H1 (cell line): ENCODE measurements at regions not wholly inside any gene's neighbourhood (a gene's known extent, or its start where the extent isn't known, plus 50 kb on each side); places are given as distances from the start of the nearest gene placed in this dataset.

ENCODE experiments used
- CTCF ChIA-PET: fragments of 300-600 bp; sonication (Branson Sonifier 250); formaldehyde crosslinking; loops from one replicate; lab custom pipeline; 2021; ENCODE audit not compliant: partially characterized antibody; lab: Charles Lee
- POLR2A ChIA-PET: fragments of 300-600 bp; sonication (Branson Sonifier 250); formaldehyde crosslinking; loops from one replicate; lab custom pipeline; 2021; ENCODE audit warnings: inconsistent platforms; ENCODE audit not compliant: partially characterized antibody; lab: Charles Lee
- DNase-seq, 2 experiments: peaks; one replicate each; pipeline versions ENCODE4 v3.0.0 to v3.0.0-alpha.2; 2010 to 2022; ENCODE audit warnings: low spot score in 2 of 2, low read depth in 1 of 2, mixed read lengths in 1 of 2
- FAIRE-seq: peaks from 2 replicates; lab custom pipeline; 2011; peaks lifted over from hg19 to GRCh38; lab: Jason Lieb, UNC
- H2AFZ ChIP-seq: 2 replicates; pipeline ENCODE4 v1.8.1; 2012; ENCODE audit warnings: low read length, inconsistent platforms
- H2AK5ac ChIP-seq: 2 replicates; pipeline ENCODE4 v1.6.1; 2013; ENCODE audit warnings: low read depth, low read length
- H2BK120ac ChIP-seq: replicated peaks from 2 replicates; pipeline ENCODE3; 2013; ENCODE audit warnings: low read depth, low read length, inconsistent platforms
- H2BK12ac ChIP-seq: 2 replicates; pipeline ENCODE4 v1.6.1; 2013; ENCODE audit warnings: low read depth, low read length
- H2BK15ac ChIP-seq: 2 replicates; pipeline ENCODE4 v1.6.1; 2013; ENCODE audit warnings: low read length
- H2BK20ac ChIP-seq: 2 replicates; pipeline ENCODE4 v1.6.1; 2013; ENCODE audit warnings: low read length
- H2BK5ac ChIP-seq: 2 replicates; pipeline ENCODE4 v1.6.1; 2013; ENCODE audit warnings: low read depth, low read length
- H3K14ac ChIP-seq: 2 replicates; pipeline ENCODE4 v1.6.1; 2013; ENCODE audit warnings: inconsistent platforms; ENCODE audit not compliant: insufficient read length
- H3K18ac ChIP-seq: 2 replicates; pipeline ENCODE4 v1.6.1; 2013; ENCODE audit warnings: low read length; ENCODE audit errors: extremely low read depth
- H3K23ac ChIP-seq: 2 replicates; pipeline ENCODE4 v1.6.1; 2013; ENCODE audit warnings: inconsistent platforms; ENCODE audit not compliant: insufficient read length
- H3K23me2 ChIP-seq: 2 replicates; pipeline ENCODE4 v1.6.1; 2013; ENCODE audit warnings: low read depth, low read length
- H3K27ac ChIP-seq: 2 replicates; pipeline ENCODE4 v1.6.1; 2011; ENCODE audit warnings: low read depth, low read length, inconsistent platforms
- H3K27me3 ChIP-seq, 4 experiments: replicated peaks in 1 of 4; 1 replicate in 1 of 4; 2 replicates in 3 of 4; pipeline versions ENCODE4 v1.6.1 to v1.8.1; 2011 to 2013; ENCODE audit warnings: low read length in 3 of 4, mild to moderate bottlenecking in 3 of 4, inconsistent platforms in 2 of 4, mixed read lengths in 2 of 4, moderate library complexity in 1 of 4; ENCODE audit not compliant: control insufficient read depth in 3 of 4, insufficient read depth in 3 of 4; ENCODE audit errors: extremely low read depth in 1 of 4
- H3K36me3 ChIP-seq, 4 experiments: 2 replicates each; pipeline versions ENCODE4 v1.6.1 to v1.8.1; 2011 to 2013; ENCODE audit warnings: mild to moderate bottlenecking in 4 of 4, low read length in 3 of 4, moderate library complexity in 2 of 4, control low read depth in 1 of 4, inconsistent platforms in 1 of 4; ENCODE audit not compliant: insufficient read depth in 4 of 4, control insufficient read depth in 2 of 4
- H3K4ac ChIP-seq: replicated peaks from 2 replicates; pipeline ENCODE3; 2013; ENCODE audit warnings: low read length, low read depth, mixed read lengths, inconsistent platforms; ENCODE audit not compliant: insufficient read length
- H3K4me1 ChIP-seq, 4 experiments: replicated peaks in 1 of 4; 1 replicate in 1 of 4; 2 replicates in 3 of 4; pipeline versions ENCODE4 v1.6.1 to v1.8.1; 2011 to 2013; ENCODE audit warnings: low read length in 3 of 4, inconsistent platforms in 2 of 4, mixed read lengths in 1 of 4; ENCODE audit not compliant: insufficient read depth in 4 of 4, control insufficient read depth in 3 of 4
- H3K4me2 ChIP-seq, 2 experiments: 2 replicates each; pipeline versions ENCODE4 v1.6.1 to v1.8.1; 2011 to 2013; ENCODE audit warnings: low read depth in 2 of 2, low read length in 2 of 2, control low read depth in 1 of 2, inconsistent platforms in 1 of 2, mild to moderate bottlenecking in 1 of 2; ENCODE audit not compliant: insufficient read depth in 1 of 2
- H3K4me3 ChIP-seq, 4 experiments: fragments of 200-600, 300-600 bp in 1 of 4; sonication (generic), shearing (Covaris generic), sonication (Bioruptor Twin) in 1 of 4; 2 replicates each; pipeline versions ENCODE4 v1.5.1 to v1.8.1; 2011 to 2016; ENCODE audit warnings: low read length in 4 of 4, low read depth in 3 of 4, control low read depth in 2 of 4, inconsistent platforms in 2 of 4, mild to moderate bottlenecking in 2 of 4, mixed read lengths in 1 of 4, moderate library complexity in 1 of 4; ENCODE audit not compliant: insufficient read depth in 2 of 4; ENCODE audit errors: extremely low read depth in 1 of 4
- H3K56ac ChIP-seq: replicated peaks from 2 replicates; pipeline ENCODE3; 2013; ENCODE audit warnings: low read depth, mild to moderate bottlenecking, mixed read lengths, low read length, inconsistent platforms; ENCODE audit not compliant: insufficient read length
- H3K79me1 ChIP-seq: 2 replicates; pipeline ENCODE4 v1.6.1; 2013; ENCODE audit warnings: low read depth, low read length, control low read depth
- H3K79me2 ChIP-seq, 2 experiments: 2 replicates each; pipeline versions ENCODE4 v1.6.1 to v1.8.1; 2012 to 2013; ENCODE audit warnings: low read length in 2 of 2, mild to moderate bottlenecking in 2 of 2, inconsistent platforms in 1 of 2; ENCODE audit not compliant: insufficient read depth in 2 of 2, control insufficient read depth in 1 of 2
- H3K9ac ChIP-seq, 4 experiments: replicated peaks in 1 of 4; 1 replicate in 1 of 4; 2 replicates in 3 of 4; pipeline versions ENCODE4 v1.6.1 to v1.8.1; 2011 to 2013; ENCODE audit warnings: low read depth in 3 of 4, low read length in 3 of 4, control low read depth in 2 of 4, mild to moderate bottlenecking in 2 of 4, moderate library complexity in 2 of 4, inconsistent platforms in 1 of 4; ENCODE audit errors: extremely low read depth in 1 of 4
- H3K9me3 ChIP-seq, 2 experiments: 2 replicates each; pipeline versions ENCODE4 v1.6.1 to v1.8.1; 2012 to 2013; ENCODE audit warnings: mild to moderate bottlenecking in 2 of 2, moderate library complexity in 2 of 2, control low read depth in 1 of 2, inconsistent platforms in 1 of 2, low read depth in 1 of 2, low read length in 1 of 2, mixed read lengths in 1 of 2; ENCODE audit not compliant: insufficient read depth in 2 of 2
- H4K20me1 ChIP-seq, 2 experiments: replicated peaks in 1 of 2; 2 replicates each; pipeline versions ENCODE3 to v1.8.1; 2011 to 2013; ENCODE audit warnings: inconsistent platforms in 2 of 2, low read length in 2 of 2, mild to moderate bottlenecking in 1 of 2; ENCODE audit not compliant: insufficient read depth in 2 of 2, control insufficient read depth in 1 of 2
- H4K5ac ChIP-seq: 2 replicates; pipeline ENCODE4 v1.6.1; 2013; ENCODE audit warnings: low read length, low read depth, mixed read lengths, inconsistent platforms; ENCODE audit not compliant: insufficient read length
- H4K8ac ChIP-seq: 2 replicates; pipeline ENCODE4 v1.8.0; 2013; ENCODE audit warnings: mild to moderate bottlenecking, moderate library complexity, low read length, inconsistent platforms; ENCODE audit not compliant: insufficient read depth; ENCODE audit errors: extremely low read depth
- H4K91ac ChIP-seq: replicated peaks from 2 replicates; pipeline ENCODE3; 2013; ENCODE audit warnings: low read length, mixed read lengths, inconsistent platforms; ENCODE audit not compliant: insufficient read length
- ATF3 ChIP-seq: IDR thresholded peaks from 2 replicates; pipeline ENCODE4 v1.6.1; 2011; ENCODE audit warnings: low read depth, mild to moderate bottlenecking, low read length; ENCODE audit not compliant: insufficient read depth
- CBX8 ChIP-seq: fragments of 300-800, 300-1000 bp; sonication (generic); IDR thresholded peaks from 2 replicates; pipeline ENCODE4 v1.7.1; 2016; ENCODE audit warnings: low read depth, low read length, borderline replicate concordance
- CTBP2 ChIP-seq: IDR thresholded peaks from 2 replicates; pipeline ENCODE4 v1.7.0; 2011; ENCODE audit warnings: borderline replicate concordance, mild to moderate bottlenecking, moderate library complexity, mixed read lengths, low read length; ENCODE audit not compliant: insufficient read depth, insufficient read length
- GTF2F1 ChIP-seq: IDR thresholded peaks from 2 replicates; pipeline ENCODE4 v1.6.1; 2012; ENCODE audit warnings: low read depth, low read length, improper control_type of control experiment, borderline replicate concordance
- HDAC2 ChIP-seq, 2 experiments: fragments of 300-600 bp in 1 of 2; sonication (generic) in 1 of 2; IDR thresholded peaks; 2 replicates each; pipeline ENCODE4 v1.6.1; 2011 to 2012; ENCODE audit warnings: low read depth in 2 of 2, low read length in 2 of 2, mild to moderate bottlenecking in 2 of 2, moderate library complexity in 2 of 2, borderline replicate concordance in 1 of 2, inconsistent platforms in 1 of 2
- JUND ChIP-seq: IDR thresholded peaks from 2 replicates; pipeline ENCODE4 v1.6.1; 2011; ENCODE audit warnings: mild to moderate bottlenecking, improper control_type of control experiment, low read length
- KDM1A ChIP-seq: fragments of 200-600, 300-600 bp; sonication (generic); IDR thresholded peaks from 2 replicates; pipeline ENCODE4 v1.7.1; 2016; ENCODE audit warnings: mild to moderate bottlenecking, low read length, borderline replicate concordance
- KDM4A ChIP-seq: IDR thresholded peaks from one replicate; pipeline ENCODE4 v1.7.1; 2012; ENCODE audit warnings: low read depth, mild to moderate bottlenecking, moderate library complexity, low read length, inconsistent platforms; ENCODE audit not compliant: severe bottlenecking
- NANOG ChIP-seq: IDR thresholded peaks from 2 replicates; pipeline ENCODE4 v1.6.1; 2011; ENCODE audit warnings: low read length, low read depth, mild to moderate bottlenecking, inconsistent platforms; ENCODE audit not compliant: insufficient read depth, poor library complexity, severe bottlenecking
- POLR2AphosphoS5 ChIP-seq: IDR thresholded peaks from 2 replicates; pipeline ENCODE4 v1.6.1; 2011; ENCODE audit warnings: low read depth, low read length
- POU5F1 ChIP-seq: IDR thresholded peaks from 2 replicates; pipeline ENCODE4 v1.6.1; 2011; ENCODE audit warnings: low read depth, mild to moderate bottlenecking, low read length, moderate library complexity
- SUZ12 ChIP-seq: fragments of 200-600 bp; sonication (generic); IDR thresholded peaks from 2 replicates; pipeline ENCODE4 v1.6.1; 2012; ENCODE audit warnings: mild to moderate bottlenecking, inconsistent platforms, low read length, moderate library complexity, mixed read lengths
- TBP ChIP-seq: IDR thresholded peaks from 2 replicates; pipeline ENCODE4 v1.6.1; 2011; ENCODE audit warnings: low read depth, low read length, improper control_type of control experiment
- ZNF274 ChIP-seq: IDR thresholded peaks from 2 replicates; pipeline ENCODE4 v1.7.0; 2012; ENCODE audit warnings: low read length, borderline replicate concordance; ENCODE audit errors: extremely low read depth
- WGBS, 2 experiments: shearing (Covaris generic) in 1 of 2; methylation state at CpG; one replicate each; pipeline versions ENCODE4 v1.1.6 to v1.1.7; 2013 to 2015; ENCODE audit warnings: low lambda C conversion rate in 2 of 2, mixed read lengths in 2 of 2, inconsistent platforms in 1 of 2, low coverage in 1 of 2, missing lambda C conversion rate in 1 of 2; ENCODE audit not compliant: insufficient replicate concordance in 2 of 2, insufficient coverage in 1 of 2, insufficient read length in 1 of 2; ENCODE audit errors: extremely low coverage in 1 of 2, missing lambda C conversion rate in 1 of 2; 5-methylcytosine and 5-hydroxymethylcytosine counted together

DNA sequence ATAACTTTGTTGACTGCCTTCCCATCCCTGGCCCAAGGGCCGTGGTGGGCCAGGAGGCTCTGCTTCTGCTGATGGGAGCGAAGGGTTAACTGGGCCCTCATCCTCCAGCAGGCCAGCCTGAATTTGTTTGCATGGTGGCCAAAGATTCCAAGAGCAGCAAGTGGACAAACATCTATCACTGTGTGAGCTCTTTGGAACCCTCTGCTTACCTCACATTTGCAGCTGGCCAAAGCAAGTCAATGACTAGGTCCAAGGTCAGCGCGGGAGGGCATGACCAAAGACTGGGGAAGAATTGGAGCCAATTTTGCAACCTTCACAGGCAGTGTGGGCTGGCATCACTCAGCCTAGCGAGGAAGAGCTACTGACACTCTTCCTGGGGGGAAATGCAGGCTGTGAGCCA lies 67.8 kb upstream of the ATP6AP2 start:
- H3K23me2 ChIP-seq, result no peaks in the 10 kb centered on the region
- no peak overlapping the region for H3K56ac ChIP-seq
- no peak overlapping the region for H4K8ac ChIP-seq
- no peak overlapping the region for H2AK5ac ChIP-seq
- no peaks in the 10 kb centered on the region for H3K27me3 ChIP-seq
- H2BK5ac ChIP-seq, result no peak overlapping the region
- no peaks in the 10 kb centered on the region for H4K20me1 ChIP-seq
- H3K4me2 ChIP-seq, result no peak overlapping the region
- H3K4me1 ChIP-seq, result no peaks in the 10 kb centered on the region
- H2BK15ac ChIP-seq, result no peak overlapping the region
- CTCF ChIA-PET, result interaction anchor here (0.8 to 1.3 kb wide), 2 partner anchors 26 to 214 kb away, joined by 3 read pairs; no protein-coding TSS in a partner anchor
- H2BK20ac ChIP-seq, result no peak overlapping the region
- H3K4ac ChIP-seq, result no peak overlapping the region
- no peak overlapping the region for H3K27ac ChIP-seq
- no peak overlapping the region for H3K18ac ChIP-seq
- H3K9me3 ChIP-seq, result no peaks in the 10 kb centered on the region
- no peak overlapping the region for H3K4me3 ChIP-seq
- DNase-seq (no peak), FAIRE-seq (no peak)
- no peak overlapping the region for H3K9ac ChIP-seq
- TF ChIP-seq GTF2F1 (no peak), ZNF274 (no peak), KDM1A (no peak), NANOG (no peak), KDM4A (no peak), TBP (no peak), CBX8 (no peak), POU5F1 (no peak), SUZ12 (no peak), HDAC2 (IDR thresholded peaks at IDR 0.05; ENCODE audit: borderline replicate concordance in 1 of 2, low read depth in 2 of 2, low read length in 2 of 2) (no peak), JUND (no peak), POLR2AphosphoS5 (no peak), CTBP2 (no peak), ATF3 (no peak)
- no peak overlapping the region for H3K23ac ChIP-seq
- no peak overlapping the region for H2AFZ ChIP-seq
- H3K79me1 ChIP-seq, result no peaks in the 10 kb centered on the region
- H2BK120ac ChIP-seq, result no peak overlapping the region
- no peak overlapping the region for H4K5ac ChIP-seq
- WGBS, 2 experiments, result 89% methylated on average over 4 of the region's 5 CpGs; no CpG with 5 or more reads in 1 of the 2 experiments
- no peak overlapping the region for H2BK12ac ChIP-seq
- H4K91ac ChIP-seq, result no peak overlapping the region
- no peaks in the 10 kb centered on the region for H3K36me3 ChIP-seq
- H3K14ac ChIP-seq, result no peak overlapping the region
- H3K79me2 ChIP-seq, result no peaks in the 10 kb centered on the region
- POLR2A ChIA-PET, result no interaction called here
